ENCODE measurements at regions not wholly inside any gene's neighbourhood (a gene's known extent, or its start where the extent isn't known, plus 50 kb on each side); places are given as distances from the start of the nearest gene placed in this dataset.

DNA sequence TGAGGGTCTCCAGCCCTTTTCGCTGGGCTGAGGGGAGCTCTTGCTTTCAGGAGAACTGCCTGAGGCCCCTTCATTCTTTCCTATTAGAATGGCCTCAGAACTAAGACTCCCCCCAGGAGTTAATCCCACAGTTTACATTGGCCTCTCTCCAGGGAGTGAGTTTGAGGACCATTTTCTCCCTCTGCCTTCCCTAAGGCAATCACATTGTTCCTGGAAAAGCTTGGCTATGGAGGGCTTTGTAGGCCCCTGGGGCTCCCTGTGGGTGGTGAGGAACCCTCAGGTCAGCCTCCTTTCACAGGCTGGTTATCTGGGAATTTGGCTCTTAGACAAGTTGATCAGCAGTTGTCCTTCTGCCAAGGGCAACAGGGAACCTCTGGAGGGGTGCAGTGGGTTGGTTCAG lies 343.7 kb downstream of the RPS24 start:
- no peak for DNase-seq
- H3K27ac Mint-ChIP-seq (ENCODE audit: unreplicated experiment) = no peak overlapping the region
- no peaks in the 10 kb centered on the region for H3K36me3 Mint-ChIP-seq (ENCODE audit: insufficient read depth, unreplicated experiment)
- intact Hi-C loops (cut with micrococcal nuclease; ENCODE audit: unreplicated experiment) = no loop called here
- H3K4me3 Mint-ChIP-seq (ENCODE audit: low read depth, unreplicated experiment) = no peak overlapping the region
- peaks cover 75% of the 10 kb centered on the region for H3K27me3 Mint-ChIP-seq (ENCODE audit: unreplicated experiment)
- no peaks in the 10 kb centered on the region for H3K9me3 Mint-ChIP-seq (ENCODE audit: low read depth, unreplicated experiment)
- no TSS peak for BruUV-seq (replicated peaks)
- TF ChIP-seq, protein P1, sequence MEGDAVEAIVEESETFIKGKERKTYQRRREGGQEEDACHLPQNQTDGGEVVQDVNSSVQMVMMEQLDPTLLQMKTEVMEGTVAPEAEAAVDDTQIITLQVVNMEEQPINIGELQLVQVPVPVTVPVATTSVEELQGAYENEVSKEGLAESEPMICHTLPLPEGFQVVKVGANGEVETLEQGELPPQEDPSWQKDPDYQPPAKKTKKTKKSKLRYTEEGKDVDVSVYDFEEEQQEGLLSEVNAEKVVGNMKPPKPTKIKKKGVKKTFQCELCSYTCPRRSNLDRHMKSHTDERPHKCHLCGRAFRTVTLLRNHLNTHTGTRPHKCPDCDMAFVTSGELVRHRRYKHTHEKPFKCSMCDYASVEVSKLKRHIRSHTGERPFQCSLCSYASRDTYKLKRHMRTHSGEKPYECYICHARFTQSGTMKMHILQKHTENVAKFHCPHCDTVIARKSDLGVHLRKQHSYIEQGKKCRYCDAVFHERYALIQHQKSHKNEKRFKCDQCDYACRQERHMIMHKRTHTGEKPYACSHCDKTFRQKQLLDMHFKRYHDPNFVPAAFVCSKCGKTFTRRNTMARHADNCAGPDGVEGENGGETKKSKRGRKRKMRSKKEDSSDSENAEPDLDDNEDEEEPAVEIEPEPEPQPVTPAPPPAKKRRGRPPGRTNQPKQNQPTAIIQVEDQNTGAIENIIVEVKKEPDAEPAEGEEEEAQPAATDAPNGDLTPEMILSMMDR (IDR thresholded peaks at IDR 0.05; ENCODE audit: unreplicated experiment) = no peak
- CTCF ChIA-PET = no interaction called here
- no peaks in the 10 kb centered on the region for H3K4me1 Mint-ChIP-seq (ENCODE audit: low read depth, unreplicated experiment)

DNA sequence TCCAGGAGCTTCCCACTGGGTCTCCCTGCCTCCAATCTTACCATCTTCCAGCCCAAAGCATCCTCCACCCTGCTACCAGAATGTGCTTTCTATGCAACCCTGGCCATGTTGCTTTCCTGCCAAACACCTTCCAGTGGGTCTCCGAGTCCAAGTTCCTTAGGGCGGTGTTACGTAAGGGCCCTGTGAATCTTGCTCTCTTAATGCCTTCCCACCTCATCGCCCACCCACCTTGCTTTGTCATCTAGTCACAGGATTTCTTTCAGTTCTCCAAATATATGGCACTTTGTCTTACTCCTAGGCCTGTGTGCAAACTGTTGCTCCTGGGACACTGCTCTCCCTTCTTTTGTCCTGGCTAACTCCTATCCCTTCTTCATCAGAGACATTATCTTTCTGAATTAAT lies 344.5 kb downstream of the RPS24 start:
- TF ChIP-seq, protein P1 (IDR thresholded peaks at IDR 0.05; ENCODE audit: unreplicated experiment) = no peak
- Mint-ChIP-seq H3K27me3 (ENCODE audit: unreplicated experiment) (peaks cover 66% of the 10 kb centered on the region), H3K9me3 (ENCODE audit: low read depth, unreplicated experiment) (no peaks in the 10 kb centered on the region), H3K27ac (ENCODE audit: unreplicated experiment) (no peak overlapping the region), H3K36me3 (ENCODE audit: insufficient read depth, unreplicated experiment) (no peaks in the 10 kb centered on the region), H3K4me3 (ENCODE audit: low read depth, unreplicated experiment) (no peak overlapping the region), H3K4me1 (ENCODE audit: low read depth, unreplicated experiment) (no peaks in the 10 kb centered on the region)
- intact Hi-C loops (cut with micrococcal nuclease; ENCODE audit: unreplicated experiment) = no loop called here
- no TSS peak for BruUV-seq (replicated peaks)
- DNase-seq = no peak
- CTCF ChIA-PET = no interaction called here

DNA sequence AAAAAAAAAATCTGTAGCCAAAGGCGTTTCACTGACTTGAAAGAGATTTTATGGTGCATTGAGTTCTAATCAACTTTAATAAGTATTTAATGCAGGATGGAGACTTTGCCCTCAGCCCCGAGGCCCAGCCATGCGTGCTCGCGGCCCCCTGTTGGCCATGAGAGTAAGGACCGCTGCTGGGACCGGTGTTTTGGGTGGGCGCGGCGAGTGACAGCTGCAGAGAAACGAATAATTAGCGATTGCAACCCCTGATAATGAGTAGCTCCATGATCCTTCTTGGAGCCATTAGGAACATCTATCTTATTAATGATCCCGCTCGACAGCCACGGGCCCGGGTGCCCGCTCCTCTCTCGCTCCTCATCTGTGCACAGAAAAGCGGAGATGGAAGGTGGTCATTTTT lies 347.4 kb downstream of the RPS24 start:
- no peak for DNase-seq
- no TSS peak for BruUV-seq (replicated peaks)
- CTCF ChIA-PET = interaction anchor here (1.4 kb wide), 1 partner anchor 9 kb away, joined by 3 read pairs; no protein-coding TSS in a partner anchor
- Mint-ChIP-seq H3K36me3 (ENCODE audit: insufficient read depth, unreplicated experiment) (no peaks in the 10 kb centered on the region), H3K9me3 (ENCODE audit: low read depth, unreplicated experiment) (no peaks in the 10 kb centered on the region), H3K27me3 (ENCODE audit: unreplicated experiment) (peaks cover 39% of the 10 kb centered on the region), H3K27ac (ENCODE audit: unreplicated experiment) (no peak overlapping the region), H3K4me3 (ENCODE audit: low read depth, unreplicated experiment) (no peak overlapping the region), H3K4me1 (ENCODE audit: low read depth, unreplicated experiment) (no peaks in the 10 kb centered on the region)
- TF ChIP-seq, protein P1 (IDR thresholded peaks at IDR 0.05; ENCODE audit: unreplicated experiment) = peak; percentile 20
- intact Hi-C loops (cut with micrococcal nuclease; ENCODE audit: unreplicated experiment) = no loop called here

DNA sequence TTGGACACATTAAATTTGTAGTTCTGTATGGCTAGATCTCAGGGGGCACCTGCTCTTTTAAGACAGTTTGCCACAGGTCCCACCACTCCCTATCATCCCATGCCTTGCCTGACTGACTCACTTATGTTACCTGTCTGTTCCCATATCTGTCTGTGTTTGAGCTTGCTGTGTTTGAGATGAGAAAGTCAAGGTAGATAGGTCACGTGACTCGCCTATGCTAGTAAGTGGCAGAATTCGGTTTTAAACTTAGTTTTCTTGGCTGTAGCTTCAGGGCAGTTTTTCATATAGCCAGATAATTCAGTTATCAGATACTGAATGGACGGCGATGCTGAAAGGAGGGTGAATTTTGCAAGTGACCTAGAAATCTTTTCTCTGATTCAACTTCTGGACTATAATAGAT lies 348.4 kb downstream of the RPS24 start:
- no TSS peak for BruUV-seq (replicated peaks)
- H3K4me3 Mint-ChIP-seq (ENCODE audit: low read depth, unreplicated experiment) = no peak overlapping the region
- DNase-seq = no peak
- H3K27ac Mint-ChIP-seq (ENCODE audit: unreplicated experiment) = no peak overlapping the region
- H3K9me3 Mint-ChIP-seq (ENCODE audit: low read depth, unreplicated experiment) = no peaks in the 10 kb centered on the region
- intact Hi-C loops (cut with micrococcal nuclease; ENCODE audit: unreplicated experiment) = no loop called here
- H3K36me3 Mint-ChIP-seq (ENCODE audit: insufficient read depth, unreplicated experiment) = no peaks in the 10 kb centered on the region
- CTCF ChIA-PET = no interaction called here
- H3K4me1 Mint-ChIP-seq (ENCODE audit: low read depth, unreplicated experiment) = no peaks in the 10 kb centered on the region
- TF ChIP-seq, protein P1 (IDR thresholded peaks at IDR 0.05; ENCODE audit: unreplicated experiment) = no peak
- peaks cover 30% of the 10 kb centered on the region for H3K27me3 Mint-ChIP-seq (ENCODE audit: unreplicated experiment)

DNA sequence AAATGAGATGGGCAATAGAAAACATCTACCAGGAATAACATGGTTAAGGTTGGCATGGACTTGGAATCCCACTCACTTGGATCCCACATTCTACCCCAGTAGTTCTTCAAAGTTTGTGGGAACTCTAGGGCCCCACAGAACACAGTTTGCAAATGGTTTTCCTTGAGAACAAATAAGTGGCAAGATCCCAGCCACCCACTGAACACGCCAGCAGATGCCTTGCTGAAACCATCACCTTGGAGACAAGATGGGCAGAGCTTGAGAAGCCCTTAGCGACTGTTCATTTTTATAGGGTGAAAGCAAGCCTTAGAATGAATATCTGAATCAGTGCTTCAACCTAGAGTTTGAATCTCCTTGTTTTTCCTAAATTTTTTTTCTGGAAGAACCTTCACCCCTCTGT lies 349.1 kb downstream of the RPS24 start:
- TF ChIP-seq, protein P1 (IDR thresholded peaks at IDR 0.05; ENCODE audit: unreplicated experiment) = no peak
- intact Hi-C loops (cut with micrococcal nuclease; ENCODE audit: unreplicated experiment) = no loop called here
- H3K27me3 Mint-ChIP-seq (ENCODE audit: unreplicated experiment) = peaks cover 22% of the 10 kb centered on the region
- BruUV-seq (replicated peaks) = no TSS peak
- no peaks in the 10 kb centered on the region for H3K36me3 Mint-ChIP-seq (ENCODE audit: insufficient read depth, unreplicated experiment)
- no peaks in the 10 kb centered on the region for H3K4me1 Mint-ChIP-seq (ENCODE audit: low read depth, unreplicated experiment)
- DNase-seq = no peak
- no peaks in the 10 kb centered on the region for H3K9me3 Mint-ChIP-seq (ENCODE audit: low read depth, unreplicated experiment)
- no peak overlapping the region for H3K27ac Mint-ChIP-seq (ENCODE audit: unreplicated experiment)
- H3K4me3 Mint-ChIP-seq (ENCODE audit: low read depth, unreplicated experiment) = no peak overlapping the region
- CTCF ChIA-PET = no interaction called here
